Adrenal gland (tissue), 9 donors: ENCODE measurements at regions not wholly inside any gene's neighbourhood (a gene's known extent, or its start where the extent isn't known, plus 50 kb on each side); places are given as distances from the start of the nearest gene placed in this dataset.

Source experiments
- DNase-seq, 7 donors: peaks; one replicate each; pipeline ENCODE4 v3.0.0-alpha.2; 2019 to 2020
- H3K27ac ChIP-seq, 5 donors: fragments of 200-600 bp; sonication (generic) in 4 of 5; 1 replicate in 3 of 5; 2 replicates in 2 of 5; pipeline versions ENCODE4 v1.5.1 to v1.8.0; 2016 to 2020; ENCODE audit warnings: mild to moderate bottlenecking in 1 of 5
- H3K27me3 ChIP-seq: fragments of 200-600 bp; 2 replicates; pipeline ENCODE4 v1.8.0; 2021
- H3K36me3 ChIP-seq, 2 donors: fragments of 200-600 bp; replicated peaks in 1 of 2; 1 replicate in 1 of 2; 2 replicates in 1 of 2; pipeline versions ENCODE4 v1.5.1 to v1.8.0; 2018 to 2022
- H3K4me1 ChIP-seq, 2 donors: fragments of 200-600 bp; replicated peaks in 1 of 2; 1 replicate in 1 of 2; 2 replicates in 1 of 2; pipeline versions ENCODE4 v1.5.1 to v1.8.0; 2018 to 2021
- H3K4me3 ChIP-seq, 4 donors: fragments of 200-600 bp; sonication (generic) in 3 of 4; one replicate each; pipeline ENCODE4 v1.5.1; 2016 to 2018
- H3K9me3 ChIP-seq, 3 donors: fragments of 200-600 bp; sonication (generic) in 1 of 3; replicated peaks in 1 of 3; 1 replicate in 2 of 3; 2 replicates in 1 of 3; pipeline versions ENCODE4 v1.5.1 to v1.8.0; 2016 to 2021
- POLR2A ChIP-seq, 2 donors: fragments of 450-650 bp; IDR thresholded peaks; one replicate each; pipeline ENCODE4 v1.6.1; 2017; ENCODE audit warnings: antibody characterized with exemption in 2 of 2, mild to moderate bottlenecking in 2 of 2, moderate library complexity in 1 of 2
- WGBS, 4 donors: extraction: QIAGEN DNeasy Blood & Tissue Kit in 2 of 4; methylation state at CpG; one replicate each; pipeline versions ENCODE4 v1.1.5 to v1.1.7; 2013 to 2017; 5-methylcytosine and 5-hydroxymethylcytosine counted together
- intact Hi-C, 2 donors: fragments of 100-400 bp; cut with DNase I; formaldehyde crosslinking; loops; one replicate each; pipeline versions ENCODE4 v1.14.1 to v1.15.0; 2022 to 2023
- TF ChIP-seq, protein P1 (sequence below), 6 experiments: fragments of 450-650 bp in 4 of 6; fragments of 200-600 bp in 2 of 6; sonication (generic) in 1 of 6; IDR thresholded peaks; 1 replicate in 5 of 6; 2 replicates in 1 of 6; pipeline versions ENCODE4 v1.5.1 to v1.8.0; 2016 to 2021; ENCODE audit warnings: antibody characterized with exemption in 6 of 6, mild to moderate bottlenecking in 2 of 6, moderate library complexity in 1 of 6
- donor health status: healthy with polysubstance abuse.
- donor health status: Bipolar disorder and iron deficiency.
- donor health status: DM: yes; HTN: yes; CAD: no.
- donor health status: DM: no; HTN: no; CAD: no.
- donor health status: DM: no; HTN: no; CAD: no.

DNA sequence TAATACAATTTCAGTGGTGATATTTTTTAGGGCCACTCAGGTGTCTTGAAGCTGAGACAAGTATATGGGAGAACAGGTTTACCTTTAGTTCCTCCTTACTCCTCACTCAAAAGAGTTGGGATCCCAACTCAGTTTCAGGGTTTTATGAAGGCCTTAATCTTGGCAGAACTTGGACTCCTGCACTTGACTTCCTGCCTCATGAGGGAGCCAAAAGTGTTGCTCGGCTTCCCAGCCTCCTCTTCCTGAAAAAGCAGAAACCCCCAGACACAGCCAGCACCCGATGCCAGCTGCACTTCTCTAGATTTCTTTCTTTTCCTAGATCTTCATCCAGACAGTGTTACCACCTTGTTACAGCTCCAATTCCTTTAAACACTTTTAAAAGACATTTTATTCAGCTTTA, 70.8 kb upstream of the TMPRSS2 start:
- intact Hi-C loops = no loop called here
- WGBS, 4 donors = 72 to 81% (median 76%) methylated on average over 2 of the region's 2 CpGs

DNA sequence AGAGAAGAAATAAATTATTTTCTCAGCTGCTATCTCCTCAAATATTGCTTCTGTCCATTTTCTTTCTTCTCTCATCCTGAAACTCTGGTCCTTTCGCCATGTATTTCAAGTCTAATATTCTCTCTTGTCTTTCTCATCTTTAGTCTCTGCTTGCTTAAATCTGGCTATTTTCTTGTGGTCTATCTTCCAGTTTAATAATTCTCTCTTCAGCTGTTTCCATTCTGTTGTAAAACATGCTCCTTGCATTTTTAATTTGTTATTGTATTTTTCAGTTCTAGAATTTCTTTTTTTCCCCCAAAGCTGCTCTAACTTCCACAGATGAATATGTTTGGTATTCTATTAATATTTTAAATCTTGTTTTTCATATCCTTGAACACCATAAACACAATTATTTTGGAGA, 70.1 kb upstream of the TMPRSS2 start:
- Histone ChIP-seq H3K9me3 (peaks cover 0 to 8% (median 8%) of the 10 kb centered on the region in 3 donors), H3K4me3 (no peak overlapping the region), H3K27ac (no peak overlapping the region), H3K27me3 (no peaks in the 10 kb centered on the region), H3K36me3 (no peaks in the 10 kb centered on the region), H3K4me1 (no peaks in the 10 kb centered on the region)
- no peak for DNase-seq
- TF ChIP-seq, protein P1, sequence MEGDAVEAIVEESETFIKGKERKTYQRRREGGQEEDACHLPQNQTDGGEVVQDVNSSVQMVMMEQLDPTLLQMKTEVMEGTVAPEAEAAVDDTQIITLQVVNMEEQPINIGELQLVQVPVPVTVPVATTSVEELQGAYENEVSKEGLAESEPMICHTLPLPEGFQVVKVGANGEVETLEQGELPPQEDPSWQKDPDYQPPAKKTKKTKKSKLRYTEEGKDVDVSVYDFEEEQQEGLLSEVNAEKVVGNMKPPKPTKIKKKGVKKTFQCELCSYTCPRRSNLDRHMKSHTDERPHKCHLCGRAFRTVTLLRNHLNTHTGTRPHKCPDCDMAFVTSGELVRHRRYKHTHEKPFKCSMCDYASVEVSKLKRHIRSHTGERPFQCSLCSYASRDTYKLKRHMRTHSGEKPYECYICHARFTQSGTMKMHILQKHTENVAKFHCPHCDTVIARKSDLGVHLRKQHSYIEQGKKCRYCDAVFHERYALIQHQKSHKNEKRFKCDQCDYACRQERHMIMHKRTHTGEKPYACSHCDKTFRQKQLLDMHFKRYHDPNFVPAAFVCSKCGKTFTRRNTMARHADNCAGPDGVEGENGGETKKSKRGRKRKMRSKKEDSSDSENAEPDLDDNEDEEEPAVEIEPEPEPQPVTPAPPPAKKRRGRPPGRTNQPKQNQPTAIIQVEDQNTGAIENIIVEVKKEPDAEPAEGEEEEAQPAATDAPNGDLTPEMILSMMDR (IDR thresholded peaks at IDR 0.05) = no peak
- no peak for TF ChIP-seq POLR2A (IDR thresholded peaks at IDR 0.05)
- WGBS, 4 donors = 49 to 58% (median 54%) methylated on average over 1 of the region's 1 CpG
- intact Hi-C loops = no loop called here

More for the DNA sequence above, 70.8 kb upstream of the TMPRSS2 start:
- no peak overlapping the region for H3K27ac ChIP-seq
- no peak for DNase-seq
- no peak overlapping the region for H3K4me3 ChIP-seq
- no peaks in the 10 kb centered on the region for H3K27me3 ChIP-seq
- H3K9me3 ChIP-seq = peaks cover 0 to 8% (median 8%) of the 10 kb centered on the region in 3 donors
- no peaks in the 10 kb centered on the region for H3K36me3 ChIP-seq
- TF ChIP-seq POLR2A (IDR thresholded peaks at IDR 0.05) = no peak
- TF ChIP-seq, protein P1 (IDR thresholded peaks at IDR 0.05) = no peak
- no peaks in the 10 kb centered on the region for H3K4me1 ChIP-seq

DNA sequence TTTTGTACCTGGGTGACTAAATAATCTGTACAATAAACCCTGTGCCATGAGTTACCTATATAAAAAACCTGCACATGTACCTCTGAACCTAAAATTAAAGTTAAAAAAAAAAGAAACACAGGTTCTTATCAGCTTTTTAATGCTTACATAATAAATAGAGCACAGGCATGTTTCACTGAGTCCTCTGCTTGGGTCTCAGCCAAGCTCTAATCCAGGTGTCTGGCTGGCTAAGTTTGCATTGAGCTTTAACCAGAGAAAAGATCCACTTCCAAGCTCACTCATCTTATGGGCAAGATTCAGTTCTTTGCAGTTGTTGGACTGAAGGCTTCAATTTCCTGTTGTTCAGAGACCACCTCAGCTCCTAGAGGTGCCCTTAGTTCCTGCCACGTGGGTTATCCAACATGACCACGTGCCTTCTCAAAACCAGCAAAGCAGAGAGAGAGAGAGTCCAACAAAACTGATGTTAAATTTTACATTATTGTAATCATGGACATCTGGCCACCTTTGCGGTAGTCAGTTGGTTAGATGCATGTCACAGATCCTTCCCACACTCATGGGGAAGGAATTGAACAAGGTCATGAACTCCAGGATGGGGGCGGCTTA, 68.2 kb upstream of the TMPRSS2 start:
- intact Hi-C loops = no loop called here
- H3K4me3 ChIP-seq = no peak overlapping the region
- no peak for DNase-seq
- 78 to 89% (median 84%) methylated on average over 4 of the region's 4 CpGs for WGBS, 4 donors
- H3K4me1 ChIP-seq = no peaks in the 10 kb centered on the region
- TF ChIP-seq POLR2A (IDR thresholded peaks at IDR 0.05) = no peak
- TF ChIP-seq, protein P1 (IDR thresholded peaks at IDR 0.05) = no peak
- no peaks in the 10 kb centered on the region for H3K36me3 ChIP-seq
- H3K27me3 ChIP-seq = no peaks in the 10 kb centered on the region
- peaks cover 0 to 8% (median 8%) of the 10 kb centered on the region in 3 donors for H3K9me3 ChIP-seq
- H3K27ac ChIP-seq = no peak overlapping the region

DNA sequence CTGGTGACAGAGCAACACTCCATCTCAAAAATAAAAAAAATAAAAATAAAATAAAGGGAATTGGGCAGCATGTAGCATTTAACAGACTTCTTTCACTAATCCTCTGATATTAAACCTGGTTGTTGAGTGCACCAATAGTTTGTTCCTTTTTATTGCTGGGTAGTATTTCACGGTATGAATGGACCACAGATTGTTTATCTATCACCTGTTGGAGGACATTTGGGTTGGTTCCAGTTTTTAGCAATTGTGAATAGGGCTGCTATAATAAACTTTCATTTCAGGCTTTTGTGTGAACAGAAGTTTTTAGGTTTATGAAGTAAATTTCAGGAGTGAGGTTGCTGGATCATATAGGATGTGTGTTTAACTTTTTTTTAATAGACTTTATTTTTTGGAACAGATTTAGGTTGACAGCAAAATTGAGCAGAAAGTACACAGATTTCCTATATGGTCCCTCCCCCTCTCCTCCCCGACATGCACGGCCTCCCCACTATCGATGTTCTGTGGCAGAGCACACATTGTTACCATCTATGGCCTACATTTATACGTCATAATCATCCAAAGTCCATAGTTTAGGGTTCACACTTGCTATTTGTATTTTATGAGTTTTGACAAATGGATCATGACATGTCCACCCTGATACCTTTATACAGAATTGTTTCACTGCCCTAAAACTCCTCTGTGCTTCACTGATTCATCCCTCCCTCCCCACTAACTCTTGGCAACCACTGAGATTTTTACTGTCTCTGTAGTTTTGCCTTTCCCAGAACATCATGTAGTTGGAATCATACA, 66.1 kb upstream of the TMPRSS2 start:
- 81 to 89% (median 84%) methylated on average over 5 of the region's 5 CpGs for WGBS, 4 donors
- peaks cover 0 to 8% (median 8%) of the 10 kb centered on the region in 3 donors for H3K9me3 ChIP-seq
- H3K4me1 ChIP-seq = no peaks in the 10 kb centered on the region
- intact Hi-C loops = no loop called here
- TF ChIP-seq, protein P1 (IDR thresholded peaks at IDR 0.05) = no peak
- no peak for TF ChIP-seq POLR2A (IDR thresholded peaks at IDR 0.05)
- no peaks in the 10 kb centered on the region for H3K36me3 ChIP-seq
- DNase-seq = no peak
- H3K27me3 ChIP-seq = no peaks in the 10 kb centered on the region
- no peak overlapping the region for H3K27ac ChIP-seq
- no peak overlapping the region for H3K4me3 ChIP-seq
